Common myeloid progenitor, CD34-positive (primary cell): ENCODE measurements at regions not wholly inside any gene's neighbourhood (a gene's known extent, or its start where the extent isn't known, plus 50 kb on each side); places are given as distances from the start of the nearest gene placed in this dataset.

Source experiments
- CTCF ChIA-PET: fragments of 350-600 bp; sonication (Branson Sonifier 250); formaldehyde crosslinking; loops from one replicate; lab custom pipeline; 2021; ENCODE audit warnings: antibody characterized with exemption; lab: Charles Lee
- POLR2A ChIA-PET: fragments of 350-600 bp; sonication (Branson Sonifier 250); formaldehyde crosslinking; loops from one replicate; lab custom pipeline; 2021; ENCODE audit warnings: antibody characterized with exemption; lab: Charles Lee
- DNase-seq, 3 donors: peaks; one replicate each; pipeline versions ENCODE4 v3.0.0 to v3.0.0-alpha.2; 2013
- H3K27ac ChIP-seq, 2 experiments: 1 replicate in 1 of 2; 2 replicates in 1 of 2; pipeline ENCODE4 v1.7.0; 2013; ENCODE audit warnings: inconsistent platforms in 2 of 2, low read length in 2 of 2, mild to moderate bottlenecking in 2 of 2, low read depth in 1 of 2, moderate library complexity in 1 of 2; ENCODE audit not compliant: severe bottlenecking in 2 of 2, insufficient read depth in 1 of 2, poor library complexity in 1 of 2
- H3K27me3 ChIP-seq, 5 experiments: replicated peaks in 2 of 5; 1 replicate in 3 of 5; 2 replicates in 2 of 5; pipeline versions ENCODE4 v1.6.1 to v1.7.0; 2013; ENCODE audit warnings: low read length in 4 of 5, mild to moderate bottlenecking in 2 of 5, moderate library complexity in 2 of 5, inconsistent platforms in 1 of 5; ENCODE audit not compliant: insufficient read depth in 5 of 5, control insufficient read depth in 4 of 5
- H3K36me3 ChIP-seq, 4 experiments: 1 replicate in 2 of 4; 2 replicates in 2 of 4; pipeline versions ENCODE4 v1.6.1 to v1.7.0; 2013; ENCODE audit warnings: low read length in 3 of 4, control low read depth in 1 of 4, mild to moderate bottlenecking in 1 of 4; ENCODE audit not compliant: control insufficient read depth in 4 of 4, insufficient read depth in 4 of 4
- H3K4me1 ChIP-seq, 4 experiments: 1 replicate in 3 of 4; 2 replicates in 1 of 4; pipeline versions ENCODE4 v1.6.1 to v1.7.1; 2013; ENCODE audit warnings: low read length in 3 of 4, mild to moderate bottlenecking in 3 of 4, control low read depth in 1 of 4, inconsistent platforms in 1 of 4, moderate library complexity in 1 of 4; ENCODE audit not compliant: control insufficient read depth in 4 of 4, insufficient read depth in 4 of 4; ENCODE audit errors: control extremely low read depth in 1 of 4
- H3K4me3 ChIP-seq, 7 experiments: 1 replicate in 4 of 7; 2 replicates in 3 of 7; pipeline versions ENCODE4 v1.5.1 to v1.7.0; 2013; ENCODE audit warnings: mild to moderate bottlenecking in 7 of 7, low read length in 6 of 7, moderate library complexity in 6 of 7, inconsistent platforms in 2 of 7, low read depth in 2 of 7, control low read depth in 1 of 7; ENCODE audit not compliant: insufficient read depth in 4 of 7, control insufficient read depth in 1 of 7; ENCODE audit errors: extremely low read depth in 1 of 7
- H3K9me3 ChIP-seq, 5 experiments: 1 replicate in 4 of 5; 2 replicates in 1 of 5; pipeline versions ENCODE4 v1.6.1 to v1.7.1; 2013; ENCODE audit warnings: low read length in 4 of 5, mild to moderate bottlenecking in 2 of 5, inconsistent platforms in 1 of 5, low read depth in 1 of 5, moderate library complexity in 1 of 5; ENCODE audit not compliant: control insufficient read depth in 4 of 5, insufficient read depth in 2 of 5; ENCODE audit errors: control extremely low read depth in 1 of 5
- WGBS: methylation state at CpG from one replicate; pipeline ENCODE4 v1.1.5; 2013; ENCODE audit not compliant: insufficient coverage; 5-methylcytosine and 5-hydroxymethylcytosine counted together

- Histone ChIP-seq H3K36me3 (no peaks in the 10 kb centered on the region), H3K27me3 (no peaks in the 10 kb centered on the region), H3K27ac (no peak overlapping the region), H3K4me1 (no peaks in the 10 kb centered on the region), H3K9me3 (peaks cover 0 to 5% (median 0%) of the 10 kb centered on the region in 5 experiments), H3K4me3 (no peak overlapping the region)
- DNase-seq, result no peak
- 95% methylated on average over 4 of the region's 4 CpGs for WGBS
- POLR2A ChIA-PET, result no interaction called here
- CTCF ChIA-PET, result no interaction called here
These were observed 353.2 kb downstream of the IRX1 start for GRCh38 chr5:3948838-3949237.

GRCh38 chr5:3954199-3954598, 358.6 kb downstream of the IRX1 start:
- ChIA-PET POLR2A (no interaction called here), CTCF (no interaction called here)
- Histone ChIP-seq H3K27ac (no peak overlapping the region), H3K4me1 (no peaks in the 10 kb centered on the region), H3K27me3 (peaks cover 0 to 3% (median 0%) of the 10 kb centered on the region in 5 experiments), H3K9me3 (peaks cover 0 to 5% (median 0%) of the 10 kb centered on the region in 5 experiments), H3K4me3 (no peak overlapping the region), H3K36me3 (no peaks in the 10 kb centered on the region)
- DNase-seq, result peak; percentile 6 to 74 (median 64)
- WGBS, result 55% methylated on average over 3 of the region's 3 CpGs

DNA sequence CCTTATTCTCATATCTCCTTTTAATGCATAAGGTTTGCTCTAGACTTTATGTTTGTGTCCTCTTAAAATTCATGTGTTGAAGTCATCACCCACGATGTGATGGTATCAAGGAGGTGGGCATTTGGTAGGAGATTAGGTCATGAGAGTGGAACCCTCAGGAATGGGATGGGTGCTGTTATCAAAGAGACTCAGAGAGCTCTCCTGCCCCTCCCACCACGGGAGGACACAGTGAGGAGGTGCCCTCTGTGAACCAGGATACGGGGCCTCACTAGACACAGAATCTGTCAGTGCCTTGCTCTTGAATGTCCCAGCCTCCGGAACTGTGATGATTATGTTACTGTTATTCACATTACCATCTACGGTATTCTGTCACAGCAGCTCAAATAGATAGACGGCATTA, 359.0 kb downstream of the IRX1 start:
- no peaks in the 10 kb centered on the region for H3K36me3 ChIP-seq
- 89% methylated on average over 4 of the region's 6 CpGs for WGBS
- ChIA-PET POLR2A (no interaction called here), CTCF (no interaction called here)
- DNase-seq, result no peak
- H3K27ac ChIP-seq, result no peak overlapping the region
- peaks cover 0 to 3% (median 0%) of the 10 kb centered on the region in 5 experiments for H3K27me3 ChIP-seq
- no peaks in the 10 kb centered on the region for H3K4me1 ChIP-seq
- H3K9me3 ChIP-seq, result peaks cover 0 to 5% (median 0%) of the 10 kb centered on the region in 5 experiments
- H3K4me3 ChIP-seq, result no peak overlapping the region

GRCh38 chr5:3957658-3958057, 362.0 kb downstream of the IRX1 start:
- POLR2A ChIA-PET, result no interaction called here
- no peaks in the 10 kb centered on the region for H3K4me1 ChIP-seq
- peaks cover 0 to 3% (median 0%) of the 10 kb centered on the region in 5 experiments for H3K27me3 ChIP-seq
- peaks cover 0 to 3% (median 0%) of the 10 kb centered on the region in 5 experiments for H3K9me3 ChIP-seq
- no peak overlapping the region for H3K27ac ChIP-seq
- CTCF ChIA-PET, result no interaction called here
- WGBS, result 74% methylated on average over 6 of the region's 7 CpGs
- H3K4me3 ChIP-seq, result no peak overlapping the region
- no peaks in the 10 kb centered on the region for H3K36me3 ChIP-seq
- DNase-seq, result no peak

DNA sequence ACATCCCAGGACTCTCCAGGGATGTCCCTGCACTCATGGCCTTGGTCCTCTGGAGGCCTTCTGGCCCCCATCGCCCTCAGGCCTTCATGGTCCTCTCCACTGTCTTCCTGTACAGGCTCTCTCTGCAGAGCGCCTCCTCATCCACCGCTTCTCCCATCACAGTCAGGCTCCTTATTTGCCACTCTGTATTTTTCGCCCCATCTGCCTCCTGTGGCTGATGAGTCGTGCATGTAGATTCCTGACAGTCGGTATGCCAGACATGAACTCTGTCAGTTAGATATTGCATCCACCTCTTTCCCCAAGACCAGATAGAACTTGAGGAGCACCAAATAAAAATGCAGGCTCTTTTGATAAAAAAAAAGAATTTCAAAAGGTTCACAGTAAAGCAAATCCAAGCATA, 362.8 kb downstream of the IRX1 start:
- no peak for DNase-seq
- ChIA-PET POLR2A (no interaction called here), CTCF (no interaction called here)
- Histone ChIP-seq H3K27me3 (peaks cover 0 to 3% (median 0%) of the 10 kb centered on the region in 5 experiments), H3K4me3 (no peak overlapping the region), H3K27ac (no peak overlapping the region), H3K36me3 (no peaks in the 10 kb centered on the region), H3K9me3 (peaks cover 0 to 3% (median 0%) of the 10 kb centered on the region in 5 experiments), H3K4me1 (no peaks in the 10 kb centered on the region)
- 95% methylated on average over 6 of the region's 6 CpGs for WGBS

GRCh38 chr5:3962113-3962512, 366.5 kb downstream of the IRX1 start:
- Histone ChIP-seq H3K27ac (no peak overlapping the region), H3K36me3 (no peaks in the 10 kb centered on the region), H3K4me1 (no peaks in the 10 kb centered on the region), H3K9me3 (peaks cover 0 to 3% (median 0%) of the 10 kb centered on the region in 5 experiments), H3K4me3 (no peak overlapping the region), H3K27me3 (peaks cover 0 to 3% (median 0%) of the 10 kb centered on the region in 5 experiments)
- ChIA-PET CTCF (interaction anchor here (0.6 kb wide), 1 partner anchor 1531 kb away, joined by 3 read pairs; no protein-coding TSS in a partner anchor), POLR2A (no interaction called here)
- DNase-seq, result no peak
- WGBS, result 90% methylated on average over 18 of the region's 19 CpGs

- 100% methylated on average over 1 of the region's 1 CpG for WGBS
- H3K4me3 ChIP-seq, result no peak overlapping the region
- peak in 1 of 3 donors; percentile 3 for DNase-seq
- H3K27ac ChIP-seq, result no peak overlapping the region
- H3K9me3 ChIP-seq, result peaks cover 0 to 8% (median 0%) of the 10 kb centered on the region in 5 experiments
- no peaks in the 10 kb centered on the region for H3K4me1 ChIP-seq
- no peaks in the 10 kb centered on the region for H3K36me3 ChIP-seq
- ChIA-PET POLR2A (no interaction called here), CTCF (interaction anchor here (1.0 kb wide), 1 partner anchor 22 kb away, joined by 3 read pairs; no protein-coding TSS in a partner anchor)
- H3K27me3 ChIP-seq, result no peaks in the 10 kb centered on the region
These were observed 368.0 kb downstream of the IRX1 start for GRCh38 chr5:3963652-3964051.
